Testis (tissue), 2 donors: ENCODE measurements at regions not wholly inside any gene's neighbourhood (a gene's known extent, or its start where the extent isn't known, plus 50 kb on each side); places are given as distances from the start of the nearest gene placed in this dataset.

ENCODE experiments used
- DNase-seq: peaks from one replicate; pipeline ENCODE4 v3.0.0-alpha.2; 2019
- H3K27ac ChIP-seq, 2 donors: fragments of 200-600 bp; sonication (generic); one replicate each; pipeline ENCODE4 v1.5.1; 2019
- H3K27me3 ChIP-seq: fragments of 200-600 bp; sonication (generic); one replicate; pipeline ENCODE4 v1.5.1; 2019
- H3K36me3 ChIP-seq: fragments of 200-600 bp; sonication (generic); one replicate; pipeline ENCODE4 v1.5.1; 2017; ENCODE audit warnings: low read depth; ENCODE audit errors: missing control alignments
- H3K4me1 ChIP-seq: fragments of 200-600 bp; sonication (generic); one replicate; pipeline ENCODE4 v1.5.1; 2019
- H3K4me3 ChIP-seq, 2 donors: fragments of 200-600 bp; sonication (generic); one replicate each; pipeline ENCODE4 v1.5.1; 2017 to 2019
- H3K9me3 ChIP-seq: fragments of 200-600 bp; sonication (generic); one replicate; pipeline ENCODE4 v1.5.1; 2017
- CTCF ChIP-seq, 3 experiments: fragments of 450-650 bp in 2 of 3; fragments of 200-600 bp in 1 of 3; sonication (generic) in 1 of 3; IDR thresholded peaks; one replicate each; pipeline ENCODE4 v1.5.1; 2016 to 2019; ENCODE audit warnings: antibody characterized with exemption in 3 of 3, mild to moderate bottlenecking in 2 of 3, moderate library complexity in 1 of 3
- POLR2A ChIP-seq: fragments of 450-650 bp; IDR thresholded peaks from one replicate; pipeline ENCODE4 v1.6.1; 2017; ENCODE audit warnings: antibody characterized with exemption, mild to moderate bottlenecking, moderate library complexity
- WGBS, 2 donors: methylation state at CpG; one replicate each; pipeline ENCODE4 v1.1.5; 2018; 5-methylcytosine and 5-hydroxymethylcytosine counted together
- intact Hi-C: fragments of 100-400 bp; cut with DNase I; formaldehyde crosslinking; loops from one replicate; pipeline ENCODE4 v1.15.1; 2023; ENCODE audit warnings: low total_unique reads

GRCh38 chr19:30070198-30070967, 128.3 kb downstream of the URI1 start:
- H3K9me3 ChIP-seq: no peaks in the 10 kb centered on the region
- 50 to 63% methylated on average over 17 to 29 of the region's 29 CpGs for WGBS, 2 donors
- no peak for TF ChIP-seq POLR2A
- no peak for TF ChIP-seq CTCF (IDR thresholded peaks at IDR 0.05)
- no peaks in the 10 kb centered on the region for H3K27me3 ChIP-seq
- no peaks in the 10 kb centered on the region for H3K4me1 ChIP-seq
- no peaks in the 10 kb centered on the region for H3K36me3 ChIP-seq
- no peak for DNase-seq
- intact Hi-C loops: no loop called here
- no peak overlapping the region for H3K27ac ChIP-seq
- no peak overlapping the region for H3K4me3 ChIP-seq

DNA sequence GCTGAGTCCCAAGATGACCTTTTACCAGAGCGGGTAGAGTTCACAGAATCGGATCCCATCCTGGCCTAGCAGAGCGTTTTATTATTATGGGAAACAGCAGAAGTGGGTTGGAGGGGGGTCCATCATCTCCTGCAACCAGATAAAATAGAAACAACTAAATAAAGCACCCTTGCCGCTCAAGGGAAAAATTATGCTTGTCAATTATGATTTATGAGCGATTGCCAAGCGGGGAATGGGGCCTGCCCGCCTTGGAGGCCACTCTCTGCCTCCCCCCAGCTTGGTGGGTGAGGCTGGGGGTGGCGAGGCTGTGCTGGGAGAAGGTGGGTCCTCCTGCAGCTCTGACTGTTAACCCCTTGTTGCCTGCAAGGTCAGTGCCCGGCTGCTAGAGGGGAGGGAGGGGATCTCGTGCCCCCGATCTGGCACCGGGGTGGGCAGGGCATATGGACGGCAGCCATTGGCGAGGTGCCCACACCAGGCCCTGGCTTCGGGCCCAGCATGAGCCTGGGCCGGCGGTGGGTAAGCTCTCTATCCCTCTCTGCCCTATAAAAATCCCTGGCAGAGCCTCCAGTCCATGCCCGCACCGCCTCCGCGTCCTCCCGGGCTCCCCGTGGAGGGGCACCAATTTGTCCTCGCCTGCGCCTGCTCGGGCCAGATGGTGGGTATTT, 129.1 kb downstream of the URI1 start:
- Histone ChIP-seq H3K4me3 (no peak overlapping the region), H3K9me3 (no peaks in the 10 kb centered on the region), H3K27ac (no peak overlapping the region), H3K27me3 (no peaks in the 10 kb centered on the region), H3K4me1 (no peaks in the 10 kb centered on the region), H3K36me3 (no peaks in the 10 kb centered on the region)
- TF ChIP-seq POLR2A: no peak
- TF ChIP-seq CTCF (IDR thresholded peaks at IDR 0.05): no peak
- intact Hi-C loops: no loop called here
- 42 to 57% methylated on average over 25 to 26 of the region's 26 CpGs for WGBS, 2 donors
- DNase-seq: no peak

DNA sequence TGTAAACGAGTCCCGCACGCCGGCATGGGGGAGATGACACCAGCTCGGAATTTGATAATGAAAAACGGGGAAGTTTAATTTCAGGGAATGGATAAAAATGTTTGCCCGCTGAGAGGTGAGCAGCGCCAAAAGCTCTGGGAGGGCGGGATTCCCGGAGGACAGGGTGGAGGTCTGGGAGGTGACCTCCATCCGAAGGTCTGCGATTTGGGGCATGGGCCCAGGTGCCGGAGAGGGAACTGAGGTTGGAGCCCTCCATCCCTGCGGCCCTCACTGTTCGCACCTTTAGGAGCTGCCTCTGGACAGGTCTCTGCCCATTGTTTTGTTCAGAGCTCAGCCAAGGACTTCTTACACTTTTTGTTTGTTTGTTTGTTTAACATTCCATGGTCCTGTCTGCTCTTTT, 129.8 kb downstream of the URI1 start:
- no peak for DNase-seq
- 47 to 69% methylated on average over 14 to 15 of the region's 15 CpGs for WGBS, 2 donors
- TF ChIP-seq CTCF (IDR thresholded peaks at IDR 0.05) (no peak), POLR2A (no peak)
- intact Hi-C loops: no loop called here
- Histone ChIP-seq H3K27ac (no peak overlapping the region), H3K9me3 (no peaks in the 10 kb centered on the region), H3K36me3 (no peaks in the 10 kb centered on the region), H3K27me3 (no peaks in the 10 kb centered on the region), H3K4me1 (no peaks in the 10 kb centered on the region), H3K4me3 (no peak overlapping the region)

GRCh38 chr19:30073152-30074000, 131.3 kb downstream of the URI1 start:
- intact Hi-C loops: no loop called here

More at GRCh38 chr19:30073152-30074000, 131.3 kb downstream of the URI1 start:
- H3K4me1 ChIP-seq: no peaks in the 10 kb centered on the region
- no peak overlapping the region for H3K4me3 ChIP-seq
- DNase-seq: no peak
- TF ChIP-seq POLR2A (no peak), CTCF (IDR thresholded peaks at IDR 0.05) (no peak)
- H3K9me3 ChIP-seq: no peaks in the 10 kb centered on the region
- no peak overlapping the region for H3K27ac ChIP-seq
- H3K27me3 ChIP-seq: no peaks in the 10 kb centered on the region
- 90 to 95% methylated on average over 11 to 16 of the region's 16 CpGs for WGBS, 2 donors
- no peaks in the 10 kb centered on the region for H3K36me3 ChIP-seq
